Tibial artery (tissue), 4 donors: ENCODE measurements at regions not wholly inside any gene's neighbourhood (a gene's known extent, or its start where the extent isn't known, plus 50 kb on each side); places are given as distances from the start of the nearest gene placed in this dataset.
A peak's percentile ranks its signal among the peaks of the same experiment; 100 is the strongest.

Source experiments
- DNase-seq, 2 donors: peaks; one replicate each; pipeline ENCODE4 v3.0.0-alpha.2; 2019
- H3K27ac ChIP-seq, 2 donors: fragments of 200-600 bp; sonication (generic) in 1 of 2; 1 replicate in 1 of 2; 2 replicates in 1 of 2; pipeline ENCODE4 v1.5.1; 2018 to 2019; ENCODE audit warnings: mild to moderate bottlenecking in 1 of 2
- H3K27me3 ChIP-seq, 2 donors: fragments of 200-600 bp; sonication (generic) in 1 of 2; one replicate each; pipeline versions ENCODE4 v1.5.1 to v1.6.0; 2016 to 2019
- H3K36me3 ChIP-seq, 3 donors: fragments of 200-600 bp; sonication (generic) in 2 of 3; one replicate each; pipeline ENCODE4 v1.5.1; 2016 to 2019; ENCODE audit warnings: mild to moderate bottlenecking in 2 of 3
- H3K4me1 ChIP-seq, 4 donors: fragments of 200-600 bp; sonication (generic) in 2 of 4; 1 replicate in 3 of 4; 2 replicates in 1 of 4; pipeline ENCODE4 v1.5.1; 2016 to 2019
- H3K4me3 ChIP-seq, 2 donors: fragments of 200-600 bp; sonication (generic) in 1 of 2; 1 replicate in 1 of 2; 2 replicates in 1 of 2; pipeline ENCODE4 v1.5.1; 2018 to 2019; ENCODE audit warnings: mild to moderate bottlenecking in 2 of 2
- H3K9me3 ChIP-seq, 3 donors: fragments of 200-600 bp; sonication (generic) in 1 of 3; one replicate each; pipeline ENCODE4 v1.5.1; 2016 to 2019
- CTCF ChIP-seq, 2 experiments: fragments of 200-600 bp in 1 of 2; fragments of 450-650 bp in 1 of 2; IDR thresholded peaks; one replicate each; pipeline ENCODE4 v1.5.1; 2017 to 2019; ENCODE audit warnings: antibody characterized with exemption in 2 of 2, mild to moderate bottlenecking in 1 of 2, moderate library complexity in 1 of 2
- intact Hi-C: fragments of 100-400 bp; cut with DNase I; formaldehyde crosslinking; loops from one replicate; pipeline ENCODE4 v1.15.0; 2023; ENCODE audit warnings: low total_unique reads

GRCh38 chr3:154778057-154778456 lies 302.1 kb upstream of the MME start:
- H3K9me3 ChIP-seq, result no peaks in the 10 kb centered on the region
- intact Hi-C loops, result no loop called here
- no peaks in the 10 kb centered on the region for H3K27me3 ChIP-seq
- no peak for DNase-seq
- no peak for TF ChIP-seq CTCF (IDR thresholded peaks at IDR 0.05)
- no peak overlapping the region for H3K27ac ChIP-seq
- H3K4me3 ChIP-seq, result no peak overlapping the region
- H3K36me3 ChIP-seq, result no peaks in the 10 kb centered on the region
- no peaks in the 10 kb centered on the region for H3K4me1 ChIP-seq

GRCh38 chr3:154776549-154777225 lies 303.4 kb upstream of the MME start:
- no peak for DNase-seq
- intact Hi-C loops, result no loop called here
- Histone ChIP-seq H3K4me1 (no peaks in the 10 kb centered on the region), H3K4me3 (no peak overlapping the region), H3K27ac (no peak overlapping the region), H3K36me3 (no peaks in the 10 kb centered on the region), H3K27me3 (no peaks in the 10 kb centered on the region), H3K9me3 (no peaks in the 10 kb centered on the region)
- TF ChIP-seq CTCF (IDR thresholded peaks at IDR 0.05), result no peak

- Histone ChIP-seq H3K4me1 (no peaks in the 10 kb centered on the region), H3K27ac (no peak overlapping the region), H3K36me3 (no peaks in the 10 kb centered on the region), H3K27me3 (no peaks in the 10 kb centered on the region), H3K9me3 (no peaks in the 10 kb centered on the region), H3K4me3 (no peak overlapping the region)
- TF ChIP-seq CTCF (IDR thresholded peaks at IDR 0.05), result no peak
- peak in 1 of 2 donors; percentile 29 for DNase-seq
- intact Hi-C loops, result no loop called here
These were observed 304.1 kb upstream of the MME start for GRCh38 chr3:154775821-154776548.

GRCh38 chr3:154766765-154767503 lies 313.2 kb upstream of the MME start:
- no peaks in the 10 kb centered on the region for H3K4me1 ChIP-seq
- no peak for DNase-seq
- H3K36me3 ChIP-seq, result no peaks in the 10 kb centered on the region
- no peaks in the 10 kb centered on the region for H3K9me3 ChIP-seq
- H3K27me3 ChIP-seq, result no peaks in the 10 kb centered on the region
- TF ChIP-seq CTCF (IDR thresholded peaks at IDR 0.05), result no peak
- intact Hi-C loops, result no loop called here
- no peak overlapping the region for H3K4me3 ChIP-seq
- H3K27ac ChIP-seq, result no peak overlapping the region

GRCh38 chr3:154764856-154765640 lies 315.1 kb upstream of the MME start:
- Histone ChIP-seq H3K4me1 (no peaks in the 10 kb centered on the region), H3K36me3 (no peaks in the 10 kb centered on the region), H3K4me3 (no peak overlapping the region), H3K27me3 (no peaks in the 10 kb centered on the region), H3K9me3 (no peaks in the 10 kb centered on the region), H3K27ac (no peak overlapping the region)
- no peak for TF ChIP-seq CTCF (IDR thresholded peaks at IDR 0.05)
- no peak for DNase-seq
- intact Hi-C loops, result no loop called here
